ENCODE measurements at regions not wholly inside any gene's neighbourhood (a gene's known extent, or its start where the extent isn't known, plus 50 kb on each side); places are given as distances from the start of the nearest gene placed in this dataset.
A peak's percentile ranks its signal among the peaks of the same experiment; 100 is the strongest.
"Not testable (repeated sequence)": the region's sequence is repeated elsewhere in the genome, so short reads cannot be mapped to it uniquely, and the experiment has no call there.

- DNase-seq (ENCODE audit: low spot score): no peak
These were observed 52.2 kb upstream of the FAT1 start for GRCh38 chr4:186775902-186776301.

- DNase-seq (ENCODE audit: low spot score): no peak
These were observed 54.5 kb upstream of the FAT1 start for GRCh38 chr4:186778134-186778533.

GRCh38 chr4:186780291-186781031 is 56.8 kb upstream of the FAT1 start:
- DNase-seq (ENCODE audit: low spot score): no peak

- peak; percentile 30 for DNase-seq (ENCODE audit: low spot score)
These were observed 57.6 kb upstream of the FAT1 start for GRCh38 chr4:186781032-186781917.

- DNase-seq (ENCODE audit: low spot score): no peak
These were observed 58.6 kb upstream of the FAT1 start for GRCh38 chr4:186782302-186782701.

- no peak for DNase-seq (ENCODE audit: low spot score)
These were observed 63.9 kb upstream of the FAT1 start for GRCh38 chr4:186787536-186787935.

- DNase-seq (ENCODE audit: low spot score): peak; percentile 32
These were observed 66.0 kb upstream of the FAT1 start for GRCh38 chr4:186789651-186790050.

- DNase-seq (ENCODE audit: low spot score): no peak
These were observed 67.0 kb upstream of the FAT1 start for GRCh38 chr4:186790630-186791029.

- DNase-seq (ENCODE audit: low spot score): peak; percentile 55
These were observed 69.2 kb upstream of the FAT1 start for GRCh38 chr4:186792728-186793366.

GRCh38 chr4:186798951-186799659 is 75.4 kb upstream of the FAT1 start:
- DNase-seq (ENCODE audit: low spot score): no peak

GRCh38 chr4:186805020-186805820 is 81.6 kb upstream of the FAT1 start:
- DNase-seq (ENCODE audit: low spot score): no peak

- DNase-seq (ENCODE audit: low spot score): not testable (repeated sequence)
These were observed 82.3 kb upstream of the FAT1 start for GRCh38 chr4:186805917-186806316.

GRCh38 chr4:186806679-186807421 is 83.2 kb upstream of the FAT1 start:
- DNase-seq (ENCODE audit: low spot score): no peak

- no peak for DNase-seq (ENCODE audit: low spot score)
These were observed 84.4 kb upstream of the FAT1 start for GRCh38 chr4:186807808-186808629.

GRCh38 chr4:186808630-186809018 is 85.0 kb upstream of the FAT1 start:
- DNase-seq (ENCODE audit: low spot score): peak; percentile 26

GRCh38 chr4:186809070-186809469 is 85.4 kb upstream of the FAT1 start:
- DNase-seq (ENCODE audit: low spot score): no peak

- no peak for DNase-seq (ENCODE audit: low spot score)
These were observed 87.0 kb upstream of the FAT1 start for GRCh38 chr4:186810613-186811150.

GRCh38 chr4:186812592-186812991 is 88.9 kb upstream of the FAT1 start:
- DNase-seq (ENCODE audit: low spot score): no peak

- DNase-seq (ENCODE audit: low spot score): no peak
These were observed 89.9 kb upstream of the FAT1 start for GRCh38 chr4:186813377-186814068.

All from AG08396 (cell line).